ENCODE measurements at regions not wholly inside any gene's neighbourhood (a gene's known extent, or its start where the extent isn't known, plus 50 kb on each side); places are given as distances from the start of the nearest gene placed in this dataset.

DNA sequence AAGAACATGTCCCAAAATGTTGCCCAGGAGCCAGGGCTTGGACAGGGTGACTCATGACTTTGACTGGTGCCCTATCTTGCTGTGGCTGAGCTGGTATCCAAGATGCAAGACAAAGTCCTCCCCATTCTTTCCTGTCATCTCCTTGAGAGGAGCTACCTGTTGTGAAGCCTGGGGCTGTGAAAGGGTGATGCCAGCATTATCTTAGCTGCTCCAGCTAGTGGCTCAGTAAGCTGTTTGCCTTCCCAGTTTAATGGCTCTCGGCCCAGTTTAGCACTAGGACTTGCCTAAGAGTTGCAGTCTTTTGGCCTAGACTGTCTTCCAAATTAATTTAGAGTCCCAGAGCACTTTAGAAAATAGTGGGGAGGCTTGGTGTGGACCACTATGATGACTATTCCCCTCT is 424.3 kb upstream of the NRG3 start:
- Histone ChIP-seq H3K27me3 (ENCODE audit: insufficient read depth, low read length) (no peaks in the 10 kb centered on the region), H3K9me2 (ENCODE audit: low read depth, low read length) (no peaks in the 10 kb centered on the region), H2AFZ (ENCODE audit: low read length) (no peak overlapping the region), H3K4me3 (ENCODE audit: low read depth, low read length, poor library complexity, severe bottlenecking) (no peak overlapping the region), H3K9ac (ENCODE audit: low read length) (no peak overlapping the region), H3F3A (ENCODE audit: insufficient read depth, low read length) (no peaks in the 10 kb centered on the region), H4K20me1 (ENCODE audit: insufficient read depth, low read length) (no peaks in the 10 kb centered on the region), H3K9me3 (ENCODE audit: low read length) (no peaks in the 10 kb centered on the region), H3K4me2 (ENCODE audit: low read length) (no peak overlapping the region), H3K36me3 (ENCODE audit: insufficient read depth, low read length) (no peaks in the 10 kb centered on the region), H3K27ac (ENCODE audit: low read depth, low read length, poor library complexity, severe bottlenecking) (no peak overlapping the region), H3K4me1 (ENCODE audit: insufficient read depth, low read length, severe bottlenecking) (no peaks in the 10 kb centered on the region), H3K79me2 (ENCODE audit: insufficient read depth, low read length) (no peaks in the 10 kb centered on the region)
- no peak for TF ChIP-seq CTCF (IDR thresholded peaks at IDR 0.05; ENCODE audit: low read length)

GRCh38 chr10:81472927-81473470 is 402.0 kb upstream of the NRG3 start:
- Histone ChIP-seq H3K9ac (ENCODE audit: low read length) (no peak overlapping the region), H3K36me3 (ENCODE audit: insufficient read depth, low read length) (no peaks in the 10 kb centered on the region), H3K9me2 (ENCODE audit: low read depth, low read length) (no peaks in the 10 kb centered on the region), H3K79me2 (ENCODE audit: insufficient read depth, low read length) (no peaks in the 10 kb centered on the region), H3K27ac (ENCODE audit: low read depth, low read length, poor library complexity, severe bottlenecking) (no peak overlapping the region), H3K9me3 (ENCODE audit: low read length) (no peaks in the 10 kb centered on the region), H4K20me1 (ENCODE audit: insufficient read depth, low read length) (no peaks in the 10 kb centered on the region), H2AFZ (ENCODE audit: low read length) (no peak overlapping the region), H3K4me2 (ENCODE audit: low read length) (no peak overlapping the region), H3F3A (ENCODE audit: insufficient read depth, low read length) (no peaks in the 10 kb centered on the region), H3K27me3 (ENCODE audit: insufficient read depth, low read length) (no peaks in the 10 kb centered on the region), H3K4me1 (ENCODE audit: insufficient read depth, low read length, severe bottlenecking) (no peaks in the 10 kb centered on the region), H3K4me3 (ENCODE audit: low read depth, low read length, poor library complexity, severe bottlenecking) (no peak overlapping the region)
- no peak for TF ChIP-seq CTCF (IDR thresholded peaks at IDR 0.05; ENCODE audit: low read length)
- TF ChIP-seq EZH2 (IDR thresholded peaks at IDR 0.05; ENCODE audit: borderline replicate concordance, low read length) = no peak

DNA sequence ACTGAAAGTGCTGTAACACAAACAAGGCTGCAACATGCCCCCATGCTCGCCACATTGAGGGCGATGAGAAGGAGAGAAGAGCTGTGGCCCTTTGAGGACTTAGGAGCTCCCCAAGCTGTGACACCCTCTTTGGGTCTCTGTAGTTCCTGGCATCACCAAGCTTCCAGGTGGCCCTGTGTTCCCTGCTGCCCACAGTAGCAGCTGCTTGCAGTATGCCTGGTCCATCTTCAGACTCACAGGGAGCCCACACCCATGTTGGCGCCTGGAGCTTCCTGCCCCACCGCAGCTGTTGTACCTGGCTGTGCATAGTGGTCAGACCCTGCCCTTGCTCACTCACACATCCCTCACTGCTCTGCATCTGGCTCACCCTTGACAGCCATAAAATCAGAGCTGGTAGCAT is 401.2 kb upstream of the NRG3 start:
- Histone ChIP-seq H3K27me3 (ENCODE audit: insufficient read depth, low read length) (no peaks in the 10 kb centered on the region), H3K9me3 (ENCODE audit: low read length) (no peaks in the 10 kb centered on the region), H3K9ac (ENCODE audit: low read length) (no peak overlapping the region), H3F3A (ENCODE audit: insufficient read depth, low read length) (no peaks in the 10 kb centered on the region), H3K79me2 (ENCODE audit: insufficient read depth, low read length) (no peaks in the 10 kb centered on the region), H3K9me2 (ENCODE audit: low read depth, low read length) (no peaks in the 10 kb centered on the region), H3K4me3 (ENCODE audit: low read depth, low read length, poor library complexity, severe bottlenecking) (no peak overlapping the region), H4K20me1 (ENCODE audit: insufficient read depth, low read length) (no peaks in the 10 kb centered on the region), H3K36me3 (ENCODE audit: insufficient read depth, low read length) (no peaks in the 10 kb centered on the region), H3K4me1 (ENCODE audit: insufficient read depth, low read length, severe bottlenecking) (no peaks in the 10 kb centered on the region), H3K4me2 (ENCODE audit: low read length) (no peak overlapping the region), H3K27ac (ENCODE audit: low read depth, low read length, poor library complexity, severe bottlenecking) (no peak overlapping the region), H2AFZ (ENCODE audit: low read length) (no peak overlapping the region)
- TF ChIP-seq EZH2 (IDR thresholded peaks at IDR 0.05; ENCODE audit: borderline replicate concordance, low read length) (no peak), CTCF (IDR thresholded peaks at IDR 0.05; ENCODE audit: low read length) (no peak)
